ENCODE measurements at regions not wholly inside any gene's neighbourhood (a gene's known extent, or its start where the extent isn't known, plus 50 kb on each side); places are given as distances from the start of the nearest gene placed in this dataset.
"Not testable (repeated sequence)": the region's sequence is repeated elsewhere in the genome, so short reads cannot be mapped to it uniquely, and the experiment has no call there.

- no peak overlapping the region for H3K4me3 ChIP-seq
- H3K9ac ChIP-seq (ENCODE audit: low read depth in 2 of 2, low read length in 2 of 2): peak overlapping the region in 1 of 2 donors; percentile 41
- no peak for TF ChIP-seq CTCF (IDR thresholded peaks at IDR 0.05)
- no peaks in the 10 kb centered on the region for H3K9me3 ChIP-seq
- DNase-seq: peak; percentile 60
- H3K36me3 ChIP-seq: no peaks in the 10 kb centered on the region
- H3K27ac ChIP-seq: peak overlapping the region; percentile 32
- peaks cover 8% of the 10 kb centered on the region for H3K4me1 ChIP-seq
- no peaks in the 10 kb centered on the region for H3K27me3 ChIP-seq
- intact Hi-C loops (cut with DNase I): no loop called here
These were observed 278.6 kb upstream of the KLF3 start for GRCh38 chr4:38385093-38386004.

GRCh38 chr4:38386005-38386551, 277.9 kb upstream of the KLF3 start:
- H3K27ac ChIP-seq: no peak overlapping the region
- intact Hi-C loops (cut with DNase I): no loop called here
- no peaks in the 10 kb centered on the region for H3K9me3 ChIP-seq
- no peak for TF ChIP-seq CTCF (IDR thresholded peaks at IDR 0.05)
- H3K9ac ChIP-seq (ENCODE audit: low read depth in 2 of 2, low read length in 2 of 2): no peak overlapping the region
- H3K36me3 ChIP-seq: no peaks in the 10 kb centered on the region
- DNase-seq: no peak
- H3K27me3 ChIP-seq: no peaks in the 10 kb centered on the region
- H3K4me1 ChIP-seq: peaks cover 8% of the 10 kb centered on the region
- H3K4me3 ChIP-seq: no peak overlapping the region

- H3K27ac ChIP-seq: no peak overlapping the region
- peaks cover 8% of the 10 kb centered on the region for H3K4me1 ChIP-seq
- no peaks in the 10 kb centered on the region for H3K9me3 ChIP-seq
- no peak for TF ChIP-seq CTCF (IDR thresholded peaks at IDR 0.05)
- DNase-seq: no peak
- no peaks in the 10 kb centered on the region for H3K36me3 ChIP-seq
- H3K9ac ChIP-seq (ENCODE audit: low read depth in 2 of 2, low read length in 2 of 2): no peak overlapping the region
- H3K4me3 ChIP-seq: no peak overlapping the region
- no peaks in the 10 kb centered on the region for H3K27me3 ChIP-seq
- intact Hi-C loops (cut with DNase I): no loop called here
These were observed 277.3 kb upstream of the KLF3 start for GRCh38 chr4:38386654-38387188.

GRCh38 chr4:38387348-38387747, 276.7 kb upstream of the KLF3 start:
- intact Hi-C loops (cut with DNase I): no loop called here
- no peaks in the 10 kb centered on the region for H3K36me3 ChIP-seq
- no peak overlapping the region for H3K9ac ChIP-seq (ENCODE audit: low read depth in 2 of 2, low read length in 2 of 2)
- no peaks in the 10 kb centered on the region for H3K27me3 ChIP-seq
- no peak overlapping the region for H3K4me3 ChIP-seq
- H3K27ac ChIP-seq: no peak overlapping the region
- DNase-seq: peak; percentile 78
- no peaks in the 10 kb centered on the region for H3K9me3 ChIP-seq
- TF ChIP-seq CTCF (IDR thresholded peaks at IDR 0.05): no peak
- peaks cover 8% of the 10 kb centered on the region for H3K4me1 ChIP-seq

GRCh38 chr4:38387819-38388218, 276.2 kb upstream of the KLF3 start:
- no peak overlapping the region for H3K4me3 ChIP-seq
- intact Hi-C loops (cut with DNase I): no loop called here
- peaks cover 8% of the 10 kb centered on the region for H3K4me1 ChIP-seq

GRCh38 chr4:38388907-38389306, 275.1 kb upstream of the KLF3 start:
- H3K4me1 ChIP-seq; H3K9me3 ChIP-seq; H3K4me3 ChIP-seq; intact Hi-C loops (cut with DNase I); H3K27ac ChIP-seq; H3K36me3 ChIP-seq; DNase-seq; H3K9ac ChIP-seq (ENCODE audit: low read depth in 2 of 2, low read length in 2 of 2); H3K27me3 ChIP-seq: not testable (repeated sequence)

More at GRCh38 chr4:38387819-38388218, 276.2 kb upstream of the KLF3 start:
- Histone ChIP-seq H3K36me3 (no peaks in the 10 kb centered on the region), H3K27ac (no peak overlapping the region), H3K27me3 (no peaks in the 10 kb centered on the region), H3K9me3 (no peaks in the 10 kb centered on the region), H3K9ac (ENCODE audit: low read depth in 2 of 2, low read length in 2 of 2) (no peak overlapping the region)
- no peak for TF ChIP-seq CTCF (IDR thresholded peaks at IDR 0.05)
- no peak for DNase-seq

All from colonic mucosa (tissue), 4 donors.